Endothelial cell of umbilical vein (primary cell): ENCODE measurements at regions not wholly inside any gene's neighbourhood (a gene's known extent, or its start where the extent isn't known, plus 50 kb on each side); places are given as distances from the start of the nearest gene placed in this dataset.

Experiments used
- BruUV-seq: library from RNA; stranded (reverse); fragments of 400-500 nt; replicated peaks from 2 replicates; lab custom pipeline; 2021; lab: Mats Ljungman, UMichigan
- CTCF ChIA-PET: fragments of 300-600, 350-600 bp; sonication (Branson Sonifier 250); formaldehyde crosslinking; loops from one replicate; lab custom pipeline; 2021; ENCODE audit warnings: antibody characterized with exemption, inconsistent platforms; lab: Charles Lee
- POLR2A ChIA-PET: fragments of 300-600, 350-600 bp; sonication (Branson Sonifier 250); formaldehyde crosslinking; loops from one replicate; lab custom pipeline; 2021; ENCODE audit warnings: antibody characterized with exemption, inconsistent platforms; lab: Charles Lee
- DNase-seq: peaks from one replicate; pipeline ENCODE4 v3.0.0-alpha.2; 2011; ENCODE audit warnings: low read depth, low spot score
- FAIRE-seq: peaks from 2 replicates; lab custom pipeline; 2011; peaks lifted over from hg19 to GRCh38; lab: Jason Lieb, UNC
- H2AFZ ChIP-seq: 2 replicates; pipeline ENCODE4 v1.6.0; 2012; ENCODE audit warnings: low read depth, low read length, control low read depth, inconsistent platforms
- H3K27ac ChIP-seq: 2 replicates; pipeline ENCODE4 v1.5.1; 2011; ENCODE audit warnings: low read depth, mild to moderate bottlenecking, control low read depth, low read length, moderate library complexity; ENCODE audit not compliant: insufficient read depth
- H3K27me3 ChIP-seq, 2 experiments: 2 replicates each; pipeline versions ENCODE4 v1.6.0 to v1.6.1; 2011; ENCODE audit warnings: low read length in 2 of 2, mixed read lengths in 1 of 2; ENCODE audit not compliant: control insufficient read depth in 2 of 2, insufficient read depth in 2 of 2
- H3K36me3 ChIP-seq, 2 experiments: 2 replicates in 1 of 2; 3 replicates in 1 of 2; pipeline ENCODE4 v1.5.1; 2011; ENCODE audit warnings: low read length in 2 of 2, mild to moderate bottlenecking in 1 of 2, moderate library complexity in 1 of 2; ENCODE audit not compliant: control insufficient read depth in 2 of 2, insufficient read depth in 2 of 2; ENCODE audit errors: extremely low read depth in 1 of 2
- H3K4me1 ChIP-seq: 3 replicates; pipeline ENCODE4 v1.5.1; 2011; ENCODE audit warnings: mild to moderate bottlenecking, low read length; ENCODE audit not compliant: control insufficient read depth, insufficient read depth; ENCODE audit errors: extremely low read depth
- H3K4me2 ChIP-seq: 2 replicates; pipeline ENCODE4 v1.6.1; 2011; ENCODE audit warnings: low read length, control low read depth, mixed read lengths; ENCODE audit not compliant: insufficient read depth
- H3K4me3 ChIP-seq, 3 experiments: fragments of 200-600 bp in 1 of 3; sonication (generic), shearing (Covaris generic) in 1 of 3; replicated peaks in 1 of 3; 2 replicates each; pipeline ENCODE4 v1.5.1; 2011 to 2016; ENCODE audit warnings: control low read depth in 3 of 3, low read length in 3 of 3, mild to moderate bottlenecking in 2 of 3, inconsistent platforms in 1 of 3, low read depth in 1 of 3, moderate library complexity in 1 of 3; ENCODE audit not compliant: insufficient read depth in 1 of 3
- H3K79me2 ChIP-seq: 2 replicates; pipeline ENCODE4 v1.6.0; 2012; ENCODE audit warnings: low read length, inconsistent platforms; ENCODE audit not compliant: control insufficient read depth, insufficient read depth
- H3K9ac ChIP-seq: replicated peaks from 2 replicates; pipeline ENCODE3; 2011; ENCODE audit warnings: low read length, control low read depth; ENCODE audit not compliant: insufficient read depth; ENCODE audit errors: extremely low read depth
- H3K9me1 ChIP-seq: replicated peaks from 3 replicates; pipeline ENCODE4 v1.6.0; 2011; ENCODE audit warnings: mild to moderate bottlenecking, low read length; ENCODE audit not compliant: control insufficient read depth, insufficient read depth; ENCODE audit errors: extremely low read depth
- H3K9me3 ChIP-seq: replicated peaks from 2 replicates; pipeline ENCODE4 v1.5.1; 2012; ENCODE audit warnings: low read length, inconsistent platforms; ENCODE audit not compliant: control insufficient read depth, insufficient read depth
- H4K20me1 ChIP-seq: replicated peaks from 2 replicates; pipeline ENCODE3; 2011; ENCODE audit warnings: mild to moderate bottlenecking, low read length; ENCODE audit not compliant: control insufficient read depth, insufficient read depth; ENCODE audit errors: extremely low read depth
- EZH2 ChIP-seq: IDR thresholded peaks from 2 replicates; pipeline ENCODE4 v1.6.1; 2012; ENCODE audit warnings: borderline replicate concordance, low read depth, mild to moderate bottlenecking, moderate library complexity, low read length, inconsistent platforms; ENCODE audit not compliant: severe bottlenecking
- FOS ChIP-seq: IDR thresholded peaks from 2 replicates; pipeline ENCODE4 v1.6.1; 2011; ENCODE audit warnings: mild to moderate bottlenecking, low read length, moderate library complexity, borderline replicate concordance; ENCODE audit not compliant: insufficient read depth
- GATA2 ChIP-seq: IDR thresholded peaks from 2 replicates; pipeline ENCODE4 v1.7.0; 2011; ENCODE audit warnings: low read depth, mild to moderate bottlenecking, moderate library complexity, mixed read lengths, low read length; ENCODE audit not compliant: insufficient read length, insufficient read depth
- MAX ChIP-seq: IDR thresholded peaks from 2 replicates; pipeline ENCODE4 v1.6.1; 2011; ENCODE audit not compliant: insufficient read depth, insufficient read length
- MYC ChIP-seq: IDR thresholded peaks from one replicate; pipeline ENCODE4 v1.6.1; 2011; ENCODE audit warnings: mild to moderate bottlenecking, low read depth, low read length
- POLR2A ChIP-seq: IDR thresholded peaks from 2 replicates; pipeline ENCODE4 v1.6.1; 2012; ENCODE audit warnings: low read depth, mild to moderate bottlenecking, control low read depth, low read length
- POLR2AphosphoS5 ChIP-seq: IDR thresholded peaks from 2 replicates; pipeline ENCODE4 v1.6.1; 2012; ENCODE audit warnings: low read depth, mild to moderate bottlenecking, control low read depth, low read length, moderate library complexity; ENCODE audit not compliant: insufficient read depth
- dilution Hi-C: fragments of 300-500 bp; cut with MboI; formaldehyde crosslinking; loops from one replicate; pipeline ENCODE4 v1.15.0; 2019; ENCODE audit warnings: low sequenced_read_pairs; ENCODE audit not compliant: extremely low pct_ligation_motif_present
- intact Hi-C: fragments of 100-400 bp; cut with micrococcal nuclease; formaldehyde crosslinking; loops from one replicate; pipeline ENCODE4 v1.10.0; 2022

DNA sequence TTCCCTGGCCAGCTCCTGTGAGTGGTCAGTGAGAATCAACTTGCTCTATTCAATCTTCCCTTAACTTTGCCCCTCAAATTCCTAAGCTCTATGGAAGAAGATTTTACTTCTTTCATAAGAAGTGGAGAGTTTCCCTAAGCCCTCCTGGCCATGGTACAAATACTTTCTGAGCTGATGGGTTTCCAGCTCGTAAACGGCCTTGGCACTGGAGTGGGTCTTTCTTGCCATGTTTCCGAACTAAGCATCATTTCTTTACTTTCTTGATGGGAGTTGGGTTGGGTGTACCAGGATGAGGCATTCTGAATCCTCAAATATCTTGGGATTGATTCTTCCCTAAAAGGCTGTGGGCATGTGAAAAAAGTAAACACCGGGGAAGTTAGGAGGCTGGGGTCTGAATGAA is 72.5 kb downstream of the ACKR3 start:
- POLR2A ChIA-PET: no interaction called here
- Histone ChIP-seq H4K20me1 (no peaks in the 10 kb centered on the region), H3K4me3 (no peak overlapping the region), H3K9ac (no peak overlapping the region), H3K79me2 (no peaks in the 10 kb centered on the region), H2AFZ (peak overlapping the region; percentile 52), H3K27ac (no peak overlapping the region), H3K9me1 (no peaks in the 10 kb centered on the region), H3K36me3 (no peaks in the 10 kb centered on the region), H3K27me3 (no peaks in the 10 kb centered on the region), H3K4me2 (no peak overlapping the region), H3K9me3 (no peaks in the 10 kb centered on the region), H3K4me1 (peaks cover 6% of the 10 kb centered on the region)
- FAIRE-seq (no peak), DNase-seq (no peak)
- BruUV-seq: no TSS peak
- no peak for TF ChIP-seq POLR2A
- TF ChIP-seq POLR2AphosphoS5: no peak
- TF ChIP-seq MAX: no peak
- no peak for TF ChIP-seq FOS
- no peak for TF ChIP-seq GATA2
- TF ChIP-seq MYC: no peak
- TF ChIP-seq EZH2: no peak
- intact Hi-C loops: loop anchor here (5.0 kb wide), 1 partner anchor 370 kb away; no protein-coding TSS in a partner anchor
- dilution Hi-C loops: no loop called here
- CTCF ChIA-PET: interaction anchor here (1.1 to 1.2 kb wide), 3 partner anchors 19 to 385 kb away, joined by 3 to 4 read pairs (median 3); no protein-coding TSS in a partner anchor
